Ovary (tissue), 3 donors: ENCODE measurements at regions not wholly inside any gene's neighbourhood (a gene's known extent, or its start where the extent isn't known, plus 50 kb on each side); places are given as distances from the start of the nearest gene placed in this dataset.

Experiments
- EP300 ChIP-seq: sonication (generic); formaldehyde crosslinking; IDR thresholded peaks from one replicate; pipeline ENCODE4 v1.6.1; 2017; ENCODE audit warnings: antibody characterized with exemption
- TF ChIP-seq, protein P1 (sequence below), 3 donors: fragments of 450-650 bp in 2 of 3; fragments of 200-600 bp in 1 of 3; IDR thresholded peaks; one replicate each; pipeline versions ENCODE4 v1.5.1 to v1.8.0; 2016 to 2022; ENCODE audit warnings: antibody characterized with exemption in 3 of 3, mild to moderate bottlenecking in 1 of 3
- donor health status: DM: no; HTN: no; CAD: no.

DNA sequence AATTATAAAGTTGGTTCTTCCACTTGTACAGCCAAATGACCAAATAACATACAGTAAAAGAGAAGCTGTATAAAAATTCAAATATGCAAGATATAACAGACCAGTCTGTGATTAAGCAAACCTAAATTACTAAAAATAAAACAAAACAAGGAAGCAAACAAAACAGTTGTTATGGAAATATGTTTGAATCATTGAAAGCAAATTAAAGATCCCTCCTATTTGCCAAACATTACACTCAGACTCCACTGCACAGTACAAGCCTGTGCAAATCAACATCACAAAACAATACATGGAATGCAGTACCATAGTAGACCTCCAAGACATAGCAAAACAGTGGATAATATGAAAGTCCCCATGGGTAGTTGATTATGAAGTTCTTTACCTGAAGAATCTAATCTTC is 288.1 kb upstream of the PTGER4 start:
- TF ChIP-seq, protein P1, sequence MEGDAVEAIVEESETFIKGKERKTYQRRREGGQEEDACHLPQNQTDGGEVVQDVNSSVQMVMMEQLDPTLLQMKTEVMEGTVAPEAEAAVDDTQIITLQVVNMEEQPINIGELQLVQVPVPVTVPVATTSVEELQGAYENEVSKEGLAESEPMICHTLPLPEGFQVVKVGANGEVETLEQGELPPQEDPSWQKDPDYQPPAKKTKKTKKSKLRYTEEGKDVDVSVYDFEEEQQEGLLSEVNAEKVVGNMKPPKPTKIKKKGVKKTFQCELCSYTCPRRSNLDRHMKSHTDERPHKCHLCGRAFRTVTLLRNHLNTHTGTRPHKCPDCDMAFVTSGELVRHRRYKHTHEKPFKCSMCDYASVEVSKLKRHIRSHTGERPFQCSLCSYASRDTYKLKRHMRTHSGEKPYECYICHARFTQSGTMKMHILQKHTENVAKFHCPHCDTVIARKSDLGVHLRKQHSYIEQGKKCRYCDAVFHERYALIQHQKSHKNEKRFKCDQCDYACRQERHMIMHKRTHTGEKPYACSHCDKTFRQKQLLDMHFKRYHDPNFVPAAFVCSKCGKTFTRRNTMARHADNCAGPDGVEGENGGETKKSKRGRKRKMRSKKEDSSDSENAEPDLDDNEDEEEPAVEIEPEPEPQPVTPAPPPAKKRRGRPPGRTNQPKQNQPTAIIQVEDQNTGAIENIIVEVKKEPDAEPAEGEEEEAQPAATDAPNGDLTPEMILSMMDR (IDR thresholded peaks at IDR 0.05): no peak
- TF ChIP-seq EP300: no peak
